ENCODE measurements at regions not wholly inside any gene's neighbourhood (a gene's known extent, or its start where the extent isn't known, plus 50 kb on each side); places are given as distances from the start of the nearest gene placed in this dataset.

DNA sequence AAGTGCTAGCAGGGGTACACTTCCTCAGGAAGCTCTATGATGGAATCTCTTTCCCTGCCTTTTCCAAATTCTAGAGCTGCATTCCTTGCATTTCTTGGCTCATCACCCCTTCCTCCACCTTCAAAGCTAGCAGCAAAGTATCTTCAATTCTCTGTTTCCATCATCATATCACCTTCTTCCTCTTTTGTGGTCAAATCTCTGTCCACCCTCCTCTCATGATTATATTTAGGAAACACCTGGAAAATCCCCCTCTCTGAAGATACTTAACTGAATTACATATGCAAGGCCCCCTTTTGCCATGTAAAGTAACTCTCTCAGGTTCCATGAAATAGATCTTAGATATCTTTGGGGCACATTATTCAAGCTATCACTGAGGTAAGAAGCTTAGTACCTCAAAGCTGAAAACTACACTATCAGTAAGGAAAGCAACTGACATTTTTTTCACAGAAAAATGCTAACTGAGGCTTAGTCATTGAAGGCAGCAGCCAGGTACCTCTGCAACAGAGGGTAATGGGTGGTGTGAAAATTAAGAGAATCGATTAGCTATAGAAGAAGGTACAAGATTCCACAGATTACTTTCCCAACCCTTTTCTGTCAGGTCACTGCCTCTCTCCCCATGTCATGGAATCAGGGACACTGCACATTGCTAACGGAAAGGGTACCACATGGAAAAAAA lies 197.3 kb downstream of the MACC1 start:
- H3K4me3 ChIP-seq (ENCODE audit: low read length), result no peak overlapping the region
- no peak overlapping the region for H3K9ac ChIP-seq (ENCODE audit: low read depth, low read length)
- no peaks in the 10 kb centered on the region for H3K36me3 ChIP-seq (ENCODE audit: insufficient read depth, low read length)
- H3K27me3 ChIP-seq (ENCODE audit: control insufficient read depth, insufficient read depth, low read length), result no peaks in the 10 kb centered on the region
- no peaks in the 10 kb centered on the region for H3K4me1 ChIP-seq (ENCODE audit: control insufficient read depth, insufficient read depth, low read length)
- H3K4me2 ChIP-seq (ENCODE audit: low read length), result no peak overlapping the region
- H3K9me3 ChIP-seq (replicated peaks; ENCODE audit: low read length), result no peaks in the 10 kb centered on the region

DNA sequence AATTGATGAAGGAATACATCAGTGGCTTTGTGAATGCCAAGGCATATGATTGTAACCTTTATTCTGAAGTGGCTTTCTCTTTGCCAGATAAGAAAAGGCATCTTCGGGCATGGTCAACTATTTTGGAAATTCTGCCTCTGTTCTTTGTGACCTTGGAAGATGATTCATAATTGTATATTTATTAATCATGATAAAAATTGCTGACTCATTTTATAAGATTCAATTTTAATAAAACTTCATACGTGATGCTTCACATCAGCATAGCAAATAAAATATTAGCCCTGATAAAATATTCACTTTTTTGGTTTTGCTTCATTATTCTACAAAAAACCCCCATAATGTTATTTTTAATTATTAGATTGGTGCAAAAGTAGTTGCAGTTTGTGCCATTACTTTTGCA lies 200.5 kb downstream of the MACC1 start:
- no peak overlapping the region for H3K4me2 ChIP-seq (ENCODE audit: low read length)
- H3K4me3 ChIP-seq (ENCODE audit: low read length), result no peak overlapping the region
- H3K9ac ChIP-seq (ENCODE audit: low read depth, low read length), result no peak overlapping the region

GRCh38 chr7:20013536-20013935 lies 203.6 kb downstream of the MACC1 start:
- no peaks in the 10 kb centered on the region for H3K9me3 ChIP-seq (replicated peaks; ENCODE audit: low read length)
- no peak overlapping the region for H3K4me3 ChIP-seq (ENCODE audit: low read length)
- no peaks in the 10 kb centered on the region for H3K36me3 ChIP-seq (ENCODE audit: insufficient read depth, low read length)
- no peaks in the 10 kb centered on the region for H3K27me3 ChIP-seq (ENCODE audit: control insufficient read depth, insufficient read depth, low read length)
- no peaks in the 10 kb centered on the region for H3K4me1 ChIP-seq (ENCODE audit: control insufficient read depth, insufficient read depth, low read length)
- H3K4me2 ChIP-seq (ENCODE audit: low read length), result no peak overlapping the region
- no peak overlapping the region for H3K9ac ChIP-seq (ENCODE audit: low read depth, low read length)

More for the DNA sequence above, 200.5 kb downstream of the MACC1 start:
- Histone ChIP-seq H3K36me3 (ENCODE audit: insufficient read depth, low read length) (no peaks in the 10 kb centered on the region), H3K4me1 (ENCODE audit: control insufficient read depth, insufficient read depth, low read length) (no peaks in the 10 kb centered on the region), H3K27me3 (ENCODE audit: control insufficient read depth, insufficient read depth, low read length) (no peaks in the 10 kb centered on the region), H3K9me3 (replicated peaks; ENCODE audit: low read length) (no peaks in the 10 kb centered on the region)

GRCh38 chr7:20012100-20012499 lies 205.1 kb downstream of the MACC1 start:
- H3K9me3 ChIP-seq (replicated peaks; ENCODE audit: low read length), result no peaks in the 10 kb centered on the region
- no peaks in the 10 kb centered on the region for H3K36me3 ChIP-seq (ENCODE audit: insufficient read depth, low read length)
- no peak overlapping the region for H3K9ac ChIP-seq (ENCODE audit: low read depth, low read length)
- H3K4me2 ChIP-seq (ENCODE audit: low read length), result no peak overlapping the region
- no peaks in the 10 kb centered on the region for H3K27me3 ChIP-seq (ENCODE audit: control insufficient read depth, insufficient read depth, low read length)
- H3K4me3 ChIP-seq (ENCODE audit: low read length), result no peak overlapping the region
- no peaks in the 10 kb centered on the region for H3K4me1 ChIP-seq (ENCODE audit: control insufficient read depth, insufficient read depth, low read length)

DNA sequence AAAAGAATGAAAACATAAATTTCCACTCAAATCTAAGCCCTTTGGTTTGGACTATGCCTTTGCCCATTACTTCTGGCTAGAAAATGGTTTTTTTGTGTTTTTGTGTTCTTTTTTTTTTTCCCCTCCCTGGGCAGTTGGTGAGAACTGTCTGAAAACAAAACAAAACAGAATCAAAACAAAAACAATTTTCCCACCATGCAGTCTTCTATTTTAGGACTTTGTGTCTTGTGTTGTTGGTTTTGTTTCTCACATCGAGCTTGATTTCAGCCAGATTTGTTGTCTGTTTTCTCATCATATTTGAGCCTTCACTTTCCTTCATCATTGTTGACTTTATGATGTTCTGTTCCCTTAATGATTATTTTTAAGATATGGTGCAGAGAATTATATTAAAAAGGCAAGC lies 206.3 kb downstream of the MACC1 start:
- Histone ChIP-seq H3K4me1 (ENCODE audit: control insufficient read depth, insufficient read depth, low read length) (no peaks in the 10 kb centered on the region), H3K4me3 (ENCODE audit: low read length) (no peak overlapping the region)

GRCh38 chr7:20007510-20007909 lies 209.7 kb downstream of the MACC1 start:
- no peak overlapping the region for H3K4me3 ChIP-seq (ENCODE audit: low read length)
- H3K9me3 ChIP-seq (replicated peaks; ENCODE audit: low read length), result no peaks in the 10 kb centered on the region
- no peak overlapping the region for H3K9ac ChIP-seq (ENCODE audit: low read depth, low read length)
- H3K36me3 ChIP-seq (ENCODE audit: insufficient read depth, low read length), result no peaks in the 10 kb centered on the region
- no peaks in the 10 kb centered on the region for H3K4me1 ChIP-seq (ENCODE audit: control insufficient read depth, insufficient read depth, low read length)
- no peaks in the 10 kb centered on the region for H3K27me3 ChIP-seq (ENCODE audit: control insufficient read depth, insufficient read depth, low read length)
- no peak overlapping the region for H3K4me2 ChIP-seq (ENCODE audit: low read length)

More for the DNA sequence above, 206.3 kb downstream of the MACC1 start:
- Histone ChIP-seq H3K9me3 (replicated peaks; ENCODE audit: low read length) (no peaks in the 10 kb centered on the region), H3K36me3 (ENCODE audit: insufficient read depth, low read length) (no peaks in the 10 kb centered on the region), H3K27me3 (ENCODE audit: control insufficient read depth, insufficient read depth, low read length) (no peaks in the 10 kb centered on the region), H3K4me2 (ENCODE audit: low read length) (no peak overlapping the region), H3K9ac (ENCODE audit: low read depth, low read length) (no peak overlapping the region)

- Histone ChIP-seq H3K4me2 (ENCODE audit: low read length) (no peak overlapping the region), H3K9me3 (replicated peaks; ENCODE audit: low read length) (no peaks in the 10 kb centered on the region), H3K4me3 (ENCODE audit: low read length) (no peak overlapping the region), H3K36me3 (ENCODE audit: insufficient read depth, low read length) (no peaks in the 10 kb centered on the region), H3K4me1 (ENCODE audit: control insufficient read depth, insufficient read depth, low read length) (no peaks in the 10 kb centered on the region), H3K9ac (ENCODE audit: low read depth, low read length) (no peak overlapping the region), H3K27me3 (ENCODE audit: control insufficient read depth, insufficient read depth, low read length) (no peaks in the 10 kb centered on the region)
Measured at GRCh38 chr7:20005081-20005480, 212.1 kb downstream of the MACC1 start.

DNA sequence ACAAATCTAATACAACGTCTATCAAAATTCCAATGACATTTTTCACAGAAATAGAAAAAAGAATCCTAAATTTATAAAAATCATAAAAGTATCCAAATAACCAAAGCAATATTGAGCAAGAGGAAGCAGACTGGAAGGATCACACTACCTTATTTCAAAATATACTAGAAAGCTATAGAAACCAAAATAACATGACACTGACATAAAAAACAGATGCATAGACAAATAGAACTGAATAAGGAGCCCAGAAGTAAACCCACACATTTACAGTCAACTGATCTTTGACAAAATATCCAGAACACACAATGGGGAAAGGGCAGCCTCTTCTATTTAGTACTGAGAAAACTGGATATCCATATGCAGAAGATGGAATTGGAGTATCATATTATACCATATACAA lies 217.5 kb downstream of the MACC1 start:
- no peaks in the 10 kb centered on the region for H3K36me3 ChIP-seq (ENCODE audit: insufficient read depth, low read length)
- no peak overlapping the region for H3K4me2 ChIP-seq (ENCODE audit: low read length)
- no peaks in the 10 kb centered on the region for H3K27me3 ChIP-seq (ENCODE audit: control insufficient read depth, insufficient read depth, low read length)
- no peak overlapping the region for H3K9ac ChIP-seq (ENCODE audit: low read depth, low read length)
- no peaks in the 10 kb centered on the region for H3K4me1 ChIP-seq (ENCODE audit: control insufficient read depth, insufficient read depth, low read length)
- H3K4me3 ChIP-seq (ENCODE audit: low read length), result no peak overlapping the region
- H3K9me3 ChIP-seq (replicated peaks; ENCODE audit: low read length), result no peaks in the 10 kb centered on the region

GRCh38 chr7:19991936-19992335 lies 218.5 kb upstream of the TMEM196 start:
- Histone ChIP-seq H3K4me3 (ENCODE audit: low read length) (no peak overlapping the region), H3K36me3 (ENCODE audit: insufficient read depth, low read length) (no peaks in the 10 kb centered on the region), H3K9ac (ENCODE audit: low read depth, low read length) (no peak overlapping the region), H3K4me1 (ENCODE audit: control insufficient read depth, insufficient read depth, low read length) (no peaks in the 10 kb centered on the region), H3K27me3 (ENCODE audit: control insufficient read depth, insufficient read depth, low read length) (no peaks in the 10 kb centered on the region), H3K9me3 (replicated peaks; ENCODE audit: low read length) (no peaks in the 10 kb centered on the region), H3K4me2 (ENCODE audit: low read length) (no peak overlapping the region)

- Histone ChIP-seq H3K4me1 (ENCODE audit: control insufficient read depth, insufficient read depth, low read length) (no peaks in the 10 kb centered on the region), H3K36me3 (ENCODE audit: insufficient read depth, low read length) (no peaks in the 10 kb centered on the region)
Measured at GRCh38 chr7:19989906-19990305, 216.5 kb upstream of the TMEM196 start.

DNA sequence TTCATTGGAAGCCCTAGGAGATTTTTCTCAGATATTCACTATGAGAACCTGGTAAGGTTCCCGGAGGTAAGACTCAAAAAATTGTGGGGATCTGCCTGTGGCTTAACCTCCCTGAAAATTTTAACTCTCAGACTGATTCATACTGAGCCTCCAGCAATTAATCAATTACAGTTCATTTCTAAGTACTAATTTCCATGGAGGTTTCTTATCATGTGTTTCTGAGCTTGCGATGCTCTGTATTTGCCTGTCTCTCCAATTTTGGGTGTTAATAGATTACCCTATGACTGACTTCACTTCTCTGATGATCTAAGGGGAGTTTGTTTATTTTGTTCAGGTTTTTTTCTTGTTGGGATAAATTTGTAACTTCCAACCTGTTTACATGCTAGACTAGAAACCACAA lies 215.4 kb upstream of the TMEM196 start:
- H3K4me1 ChIP-seq (ENCODE audit: control insufficient read depth, insufficient read depth, low read length), result no peaks in the 10 kb centered on the region
- H3K9me3 ChIP-seq (replicated peaks; ENCODE audit: low read length), result no peaks in the 10 kb centered on the region
- no peaks in the 10 kb centered on the region for H3K36me3 ChIP-seq (ENCODE audit: insufficient read depth, low read length)
- H3K27me3 ChIP-seq (ENCODE audit: control insufficient read depth, insufficient read depth, low read length), result no peaks in the 10 kb centered on the region
- no peak overlapping the region for H3K9ac ChIP-seq (ENCODE audit: low read depth, low read length)
- no peak overlapping the region for H3K4me3 ChIP-seq (ENCODE audit: low read length)
- no peak overlapping the region for H3K4me2 ChIP-seq (ENCODE audit: low read length)

More at GRCh38 chr7:19989906-19990305, 216.5 kb upstream of the TMEM196 start:
- Histone ChIP-seq H3K4me3 (ENCODE audit: low read length) (no peak overlapping the region), H3K9me3 (replicated peaks; ENCODE audit: low read length) (no peaks in the 10 kb centered on the region), H3K4me2 (ENCODE audit: low read length) (no peak overlapping the region), H3K9ac (ENCODE audit: low read depth, low read length) (no peak overlapping the region), H3K27me3 (ENCODE audit: control insufficient read depth, insufficient read depth, low read length) (no peaks in the 10 kb centered on the region)

- Histone ChIP-seq H3K4me2 (ENCODE audit: low read length) (no peak overlapping the region), H3K4me3 (ENCODE audit: low read length) (no peak overlapping the region), H3K9me3 (replicated peaks; ENCODE audit: low read length) (no peaks in the 10 kb centered on the region), H3K4me1 (ENCODE audit: control insufficient read depth, insufficient read depth, low read length) (no peaks in the 10 kb centered on the region), H3K27me3 (ENCODE audit: control insufficient read depth, insufficient read depth, low read length) (no peaks in the 10 kb centered on the region), H3K36me3 (ENCODE audit: insufficient read depth, low read length) (no peaks in the 10 kb centered on the region), H3K9ac (ENCODE audit: low read depth, low read length) (no peak overlapping the region)
Measured at GRCh38 chr7:19984231-19984632, 210.8 kb upstream of the TMEM196 start.
